Fibroblast of mammary gland (primary cell): ENCODE measurements at regions not wholly inside any gene's neighbourhood (a gene's known extent, or its start where the extent isn't known, plus 50 kb on each side); places are given as distances from the start of the nearest gene placed in this dataset.

Experiments
- DNase-seq: peaks from one replicate; pipeline ENCODE4 v3.0.0-alpha.2; 2010; ENCODE audit warnings: low read depth
- H3K4me3 ChIP-seq: 2 replicates; pipeline ENCODE4 v1.5.1; 2011; ENCODE audit warnings: low read depth, mild to moderate bottlenecking, low read length, moderate library complexity; ENCODE audit not compliant: control insufficient read depth
- CTCF ChIP-seq: conservative IDR thresholded peaks from 2 replicates; pipeline ENCODE4 v1.5.1; 2011; ENCODE audit warnings: low read depth, low read length, inconsistent platforms; ENCODE audit not compliant: control insufficient read depth, insufficient read depth

- no peak for DNase-seq
- no peak for TF ChIP-seq CTCF
Observed at GRCh38 chr7:110372685-110373084, 718.2 kb upstream of the LRRN3 start.

GRCh38 chr7:110373416-110373815 lies 717.5 kb upstream of the LRRN3 start:
- TF ChIP-seq CTCF = no peak
- DNase-seq = no peak
- no peak overlapping the region for H3K4me3 ChIP-seq

More at GRCh38 chr7:110372685-110373084, 718.2 kb upstream of the LRRN3 start:
- H3K4me3 ChIP-seq = no peak overlapping the region

GRCh38 chr7:110373859-110374258 lies 717.1 kb upstream of the LRRN3 start:
- no peak for DNase-seq
- no peak overlapping the region for H3K4me3 ChIP-seq
- no peak for TF ChIP-seq CTCF

GRCh38 chr7:110375068-110375467 lies 715.9 kb upstream of the LRRN3 start:
- H3K4me3 ChIP-seq = no peak overlapping the region
- DNase-seq = no peak
- no peak for TF ChIP-seq CTCF

GRCh38 chr7:110382736-110383135 lies 708.2 kb upstream of the LRRN3 start:
- no peak for TF ChIP-seq CTCF
- DNase-seq = no peak
- no peak overlapping the region for H3K4me3 ChIP-seq

- no peak for TF ChIP-seq CTCF
- no peak overlapping the region for H3K4me3 ChIP-seq
- no peak for DNase-seq
Observed at GRCh38 chr7:110386006-110386405, 704.9 kb upstream of the LRRN3 start.

GRCh38 chr7:110386913-110387312 lies 704.0 kb upstream of the LRRN3 start:
- no peak for DNase-seq
- H3K4me3 ChIP-seq = no peak overlapping the region
- no peak for TF ChIP-seq CTCF
